ENCODE measurements at regions not wholly inside any gene's neighbourhood (a gene's known extent, or its start where the extent isn't known, plus 50 kb on each side); places are given as distances from the start of the nearest gene placed in this dataset.
A peak's percentile ranks its signal among the peaks of the same experiment; 100 is the strongest.

DNA sequence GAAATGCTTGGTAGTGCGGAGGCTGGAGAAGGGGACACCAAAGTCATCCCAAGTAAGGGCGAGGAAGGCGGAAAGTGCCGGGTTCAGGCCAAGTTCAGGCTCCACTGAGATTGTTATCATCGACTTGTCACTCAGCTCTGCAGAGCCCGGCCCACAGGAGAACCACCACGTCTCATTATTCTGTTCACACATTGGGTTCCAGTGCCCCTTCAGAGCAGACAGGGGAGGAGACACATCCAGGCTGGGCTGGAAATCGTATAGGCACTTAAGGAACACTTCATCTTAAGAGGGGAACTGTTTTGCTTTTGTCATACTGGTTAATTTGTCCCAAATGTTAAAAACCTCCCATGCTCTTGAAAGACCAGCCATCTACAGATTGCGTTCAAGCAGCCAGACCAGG lies 118.3 kb upstream of the ADAMTS18 start:
- no peak for DNase-seq (ENCODE audit: low spot score)

GRCh38 chr16:77555126-77555525 lies 120.3 kb upstream of the ADAMTS18 start:
- no peak for DNase-seq (ENCODE audit: low spot score)

DNA sequence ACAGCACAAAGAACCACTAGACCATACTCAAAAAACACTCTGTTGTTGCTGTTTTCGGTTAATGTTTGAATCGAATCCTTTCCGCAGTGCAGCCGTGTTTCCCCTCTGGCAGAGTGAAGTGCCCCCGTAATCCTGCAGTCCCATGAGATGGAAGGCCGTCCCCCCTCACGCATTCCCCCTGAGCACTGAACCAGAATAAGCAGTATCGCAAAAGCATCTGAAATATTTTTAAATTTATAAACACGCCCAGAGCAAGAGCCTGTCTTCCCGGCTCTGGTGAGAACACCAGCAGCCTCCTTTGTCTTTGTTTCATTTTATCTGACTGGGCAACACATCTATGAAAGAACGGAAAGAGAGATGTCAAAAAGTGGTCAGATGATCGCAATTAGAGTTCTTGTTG lies 121.0 kb upstream of the ADAMTS18 start:
- no peak for DNase-seq (ENCODE audit: low spot score)

DNA sequence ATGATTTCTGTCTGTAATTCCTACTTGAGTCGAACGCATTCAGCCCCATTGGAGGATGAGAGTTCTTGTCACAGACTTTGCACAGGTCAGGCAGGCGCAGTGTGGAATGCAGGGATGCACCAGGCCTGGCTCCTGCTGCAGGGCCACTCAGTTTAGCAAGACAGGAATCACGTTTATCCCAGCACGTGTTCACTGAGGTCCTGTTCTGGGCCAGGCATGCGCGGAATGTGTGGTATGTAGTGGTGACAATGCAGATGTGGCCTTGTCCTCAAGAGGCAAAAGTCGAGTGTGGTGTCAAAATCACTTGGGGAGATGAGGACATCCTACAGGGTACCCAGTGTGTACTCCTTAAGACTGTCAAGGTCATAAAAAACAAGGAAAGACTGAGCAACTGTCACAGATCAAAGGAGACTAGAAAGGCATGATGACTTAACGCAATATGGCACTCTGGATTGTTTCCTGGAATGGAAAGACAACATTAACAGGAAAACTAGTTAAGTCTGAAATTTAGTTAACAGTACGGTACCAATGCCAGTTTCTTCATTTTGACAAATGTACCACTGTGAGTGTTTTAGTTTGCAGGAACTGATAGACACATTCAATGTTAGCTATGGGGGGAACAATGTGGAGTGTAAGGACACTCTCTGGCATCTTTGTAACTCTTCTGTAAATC lies 121.5 kb upstream of the ADAMTS18 start:
- no peak for DNase-seq (ENCODE audit: low spot score)

- DNase-seq (ENCODE audit: low spot score) = no peak
These were observed 122.6 kb upstream of the ADAMTS18 start for GRCh38 chr16:77557385-77557784.

- DNase-seq (ENCODE audit: low spot score) = no peak
These were observed 124.0 kb upstream of the ADAMTS18 start for GRCh38 chr16:77558786-77559185.

DNA sequence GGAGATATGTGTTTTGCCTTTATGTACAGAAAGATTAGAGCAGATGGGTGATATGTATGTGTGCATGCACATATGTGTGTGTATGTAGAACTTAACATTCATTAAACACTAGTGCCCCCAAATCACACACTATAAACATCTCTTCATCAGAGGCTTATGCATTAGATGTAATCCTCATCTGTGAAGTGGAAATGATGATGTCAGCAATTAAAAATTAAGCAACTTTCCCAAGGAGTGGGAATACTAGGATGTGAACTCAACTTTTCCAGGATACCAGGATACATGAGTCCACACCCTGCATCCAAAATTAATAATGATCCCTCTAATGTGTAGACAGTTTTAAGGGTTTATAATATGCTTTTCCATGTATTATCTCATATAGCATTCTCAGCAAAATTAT lies 127.7 kb upstream of the ADAMTS18 start:
- no peak for DNase-seq (ENCODE audit: low spot score)

DNA sequence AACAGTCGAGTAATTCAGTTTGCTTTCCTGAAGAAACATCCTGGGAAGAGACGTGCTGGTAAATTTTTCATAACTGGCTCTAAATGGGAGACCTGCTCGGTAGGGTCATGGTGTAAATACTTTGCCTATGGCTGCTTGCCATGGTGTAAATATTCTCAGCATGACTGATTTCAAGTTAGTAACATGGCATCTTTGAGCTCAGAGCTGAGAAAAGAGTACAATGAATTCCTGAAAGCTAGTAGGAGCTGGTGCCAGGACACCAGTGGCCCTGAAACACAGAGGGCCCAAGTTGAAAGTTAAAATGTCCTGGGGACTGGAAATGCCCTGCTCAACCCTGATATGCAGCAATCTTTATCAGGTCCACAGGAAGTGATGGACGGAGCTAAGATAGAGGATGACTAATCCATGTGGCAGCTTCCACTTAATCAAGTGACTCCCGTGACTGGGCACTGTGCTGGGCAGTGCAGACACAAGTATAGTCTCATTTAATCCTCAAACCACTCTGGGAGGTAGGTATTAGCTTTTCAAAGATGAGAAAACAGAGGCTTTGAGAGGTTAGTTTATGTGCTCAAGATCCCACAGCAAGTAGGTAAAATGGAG lies 130.1 kb upstream of the ADAMTS18 start:
- no peak for DNase-seq (ENCODE audit: low spot score)

DNA sequence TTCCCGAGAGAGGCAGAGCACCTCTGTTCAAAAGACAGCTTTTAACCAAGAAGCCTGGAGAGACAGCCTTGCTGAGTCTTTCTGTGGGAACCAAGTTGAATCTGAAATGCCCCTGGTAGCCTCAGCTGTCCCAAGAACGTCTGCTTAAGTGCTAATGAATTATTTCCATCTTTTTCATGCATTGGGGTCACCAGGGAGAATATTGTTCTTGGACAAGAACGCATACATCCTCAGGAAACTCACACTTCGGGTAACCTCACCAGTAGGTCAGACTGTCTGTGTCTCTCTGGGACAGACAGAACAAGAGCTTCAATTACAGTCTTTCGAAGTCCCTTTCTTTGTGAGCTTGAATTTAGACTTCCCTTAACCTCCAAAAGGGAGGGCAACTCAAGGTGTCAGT lies 134.6 kb upstream of the ADAMTS18 start:
- no peak for DNase-seq (ENCODE audit: low spot score)

DNA sequence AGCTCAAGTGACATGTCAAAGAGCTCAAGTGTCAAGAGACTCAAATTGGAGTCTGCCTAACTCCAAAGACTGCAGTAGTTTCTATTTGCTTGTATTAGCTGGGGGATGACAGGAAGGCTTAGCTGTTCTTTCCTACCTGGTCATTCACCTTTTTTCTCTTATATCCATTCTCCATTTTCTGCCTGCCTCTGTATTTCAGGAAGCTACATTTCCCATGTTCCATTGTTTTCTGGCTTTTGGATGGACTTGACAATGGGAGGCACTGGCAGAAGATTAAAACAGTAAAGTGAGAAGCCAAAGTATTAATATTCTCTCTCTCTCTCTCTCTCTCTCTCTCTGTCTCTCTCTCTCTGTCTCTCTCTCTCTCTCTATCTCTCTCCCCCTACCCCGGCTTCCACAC lies 135.7 kb upstream of the ADAMTS18 start:
- DNase-seq (ENCODE audit: low spot score) = no peak

- no peak for DNase-seq (ENCODE audit: low spot score)
These were observed 136.5 kb upstream of the ADAMTS18 start for GRCh38 chr16:77571115-77571862.

- no peak for DNase-seq (ENCODE audit: low spot score)
These were observed 140.2 kb upstream of the ADAMTS18 start for GRCh38 chr16:77574867-77575624.

GRCh38 chr16:77579351-77579891 lies 142.9 kb upstream of the NUDT7 start:
- no peak for DNase-seq (ENCODE audit: low spot score)

GRCh38 chr16:77581706-77582105 lies 140.6 kb upstream of the NUDT7 start:
- no peak for DNase-seq (ENCODE audit: low spot score)

DNA sequence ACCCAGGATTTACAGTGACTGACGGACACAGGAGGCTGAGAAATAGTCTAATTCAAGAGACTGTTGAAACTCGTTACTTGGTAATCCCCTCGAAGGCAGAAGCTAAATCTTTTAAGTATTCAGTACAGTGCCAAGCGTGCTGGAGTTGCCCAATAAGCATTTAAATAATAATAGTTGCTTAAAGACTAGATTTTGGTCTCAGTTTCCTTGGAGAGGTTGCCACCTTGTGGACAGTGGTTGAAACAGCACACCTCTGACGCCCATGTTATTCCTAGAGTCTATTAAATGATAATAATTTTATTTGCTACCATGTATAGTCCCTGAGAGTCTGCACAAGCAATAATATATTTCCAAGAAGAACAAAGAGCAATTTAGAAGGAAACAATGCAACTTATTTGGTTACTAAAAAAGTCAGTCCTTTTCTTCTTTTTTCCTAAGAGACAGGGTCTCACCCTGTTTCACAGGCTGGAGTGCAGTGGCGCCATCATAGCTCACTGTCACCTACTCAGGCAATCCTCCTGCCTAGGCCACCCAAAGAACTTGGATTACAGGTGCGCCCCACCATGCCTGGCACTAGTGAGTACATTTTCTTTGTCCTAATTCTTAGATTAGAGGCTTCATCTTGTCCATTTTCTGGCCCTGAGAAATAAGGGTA lies 138.0 kb upstream of the NUDT7 start:
- peak; percentile 44 for DNase-seq (ENCODE audit: low spot score)

- no peak for DNase-seq (ENCODE audit: low spot score)
These were observed 136.7 kb upstream of the NUDT7 start for GRCh38 chr16:77585379-77586251.

DNA sequence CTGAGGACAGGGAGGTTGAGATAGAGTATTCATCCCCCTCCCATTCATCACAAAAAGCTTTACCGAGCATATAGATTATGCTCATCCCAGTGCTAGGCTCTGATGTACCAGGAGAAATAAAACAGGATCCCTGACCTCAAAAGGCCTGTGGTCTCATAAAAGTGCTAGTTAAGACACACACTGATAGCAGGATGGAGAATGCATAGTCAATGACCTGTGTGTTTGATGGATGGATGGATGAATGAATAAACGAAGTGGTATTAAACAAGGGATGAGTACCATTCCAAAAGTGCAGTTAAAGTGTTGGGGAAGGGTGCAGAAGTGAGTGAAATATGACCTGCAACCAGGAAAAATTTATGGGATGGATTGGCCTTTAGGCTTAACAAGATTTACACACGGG lies 133.9 kb upstream of the NUDT7 start:
- DNase-seq (ENCODE audit: low spot score) = no peak

DNA sequence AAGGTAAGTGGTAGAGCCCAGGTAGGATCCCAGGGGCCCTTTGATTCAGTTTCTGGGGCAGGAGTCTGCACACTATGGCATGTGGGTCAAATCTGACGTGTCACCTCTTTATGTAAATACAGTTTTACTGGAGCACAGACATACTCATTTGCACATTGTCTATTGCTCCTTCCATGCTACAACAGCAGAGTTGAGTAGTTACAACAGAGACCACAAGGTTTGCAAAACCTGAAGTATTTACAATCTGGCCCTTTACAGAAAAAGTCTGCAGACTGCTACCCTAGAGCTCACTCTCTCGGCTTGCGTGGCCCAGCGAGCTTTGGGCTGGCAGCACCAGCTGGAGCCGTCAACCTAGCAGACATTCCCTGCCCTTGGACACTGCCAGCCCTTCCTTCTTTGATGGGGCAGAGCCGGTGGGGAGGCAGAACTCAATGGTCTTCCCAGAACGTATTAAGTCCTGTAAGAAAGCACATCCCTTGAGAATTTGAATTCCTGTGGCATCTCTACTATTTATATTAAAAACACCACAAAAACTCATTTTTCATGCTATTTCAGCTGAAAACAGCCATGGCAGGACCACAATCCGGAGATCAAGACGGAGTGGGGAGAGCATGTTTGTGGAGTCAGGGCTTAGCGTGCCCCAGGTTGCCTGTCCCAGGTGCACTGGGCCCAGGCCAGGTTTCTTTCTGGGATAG lies 133.1 kb upstream of the NUDT7 start:
- no peak for DNase-seq (ENCODE audit: low spot score)

DNA sequence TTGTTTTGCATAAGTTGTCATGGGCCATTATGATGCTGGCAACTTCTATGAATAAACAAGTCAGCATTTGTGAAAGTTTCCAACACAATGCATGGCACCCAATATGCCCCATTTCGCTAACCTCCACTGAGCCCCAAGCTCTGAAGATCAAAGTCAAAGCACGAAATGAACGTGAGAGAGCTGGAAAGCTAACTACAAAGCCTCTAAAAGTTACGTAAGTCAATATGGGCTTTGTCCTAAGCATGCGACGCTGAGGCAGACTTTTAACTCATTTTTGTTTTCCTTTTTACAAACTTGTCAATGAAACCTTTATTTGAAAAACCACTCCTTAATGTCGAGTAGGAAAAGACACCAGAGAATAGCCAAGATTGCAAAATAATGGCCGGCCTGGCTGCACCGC lies 131.6 kb upstream of the NUDT7 start:
- no peak for DNase-seq (ENCODE audit: low spot score)

DNA sequence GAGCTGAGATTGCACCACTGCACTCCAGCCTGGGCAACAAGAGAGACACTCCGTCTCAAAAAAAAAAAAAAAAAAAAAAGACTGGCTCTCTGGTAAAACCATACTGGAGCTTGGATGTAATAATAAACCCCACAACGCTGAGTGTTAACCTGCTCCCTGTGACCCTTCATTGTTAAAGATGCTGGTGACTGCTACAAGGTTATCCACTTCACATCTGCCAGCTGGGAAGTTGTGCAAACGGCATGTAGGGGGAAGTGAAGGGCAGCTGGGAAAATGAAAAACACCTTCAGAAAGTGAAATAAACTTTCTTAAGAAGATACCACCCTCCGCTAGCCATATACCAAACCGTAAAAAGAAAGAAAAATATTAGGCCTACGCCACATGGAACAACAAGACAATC lies 131.0 kb upstream of the NUDT7 start:
- DNase-seq (ENCODE audit: low spot score) = no peak

All from CD4-positive, alpha-beta T cell treated with Interleukin-2 at 100 ng/mL for 4 hours (primary cell).